ENCODE measurements at regions not wholly inside any gene's neighbourhood (a gene's known extent, or its start where the extent isn't known, plus 50 kb on each side); places are given as distances from the start of the nearest gene placed in this dataset.

- H3K4me3 ChIP-seq, result no peak overlapping the region
- no peaks in the 10 kb centered on the region for H3K36me3 ChIP-seq
- no peak overlapping the region for H3K27ac ChIP-seq
- no peaks in the 10 kb centered on the region for H3K9me3 ChIP-seq
- DNase-seq, result no peak
- intact Hi-C loops (cut with DNase I), result no loop called here
- no peak overlapping the region for H3K9ac ChIP-seq (ENCODE audit: low read depth in 2 of 2, low read length in 2 of 2)
- no peak for TF ChIP-seq CTCF (IDR thresholded peaks at IDR 0.05)
- no peaks in the 10 kb centered on the region for H3K27me3 ChIP-seq
- H3K4me1 ChIP-seq, result no peaks in the 10 kb centered on the region
These were observed 583.6 kb downstream of the TCERG1L start for GRCh38 chr10:130727766-130728490.

DNA sequence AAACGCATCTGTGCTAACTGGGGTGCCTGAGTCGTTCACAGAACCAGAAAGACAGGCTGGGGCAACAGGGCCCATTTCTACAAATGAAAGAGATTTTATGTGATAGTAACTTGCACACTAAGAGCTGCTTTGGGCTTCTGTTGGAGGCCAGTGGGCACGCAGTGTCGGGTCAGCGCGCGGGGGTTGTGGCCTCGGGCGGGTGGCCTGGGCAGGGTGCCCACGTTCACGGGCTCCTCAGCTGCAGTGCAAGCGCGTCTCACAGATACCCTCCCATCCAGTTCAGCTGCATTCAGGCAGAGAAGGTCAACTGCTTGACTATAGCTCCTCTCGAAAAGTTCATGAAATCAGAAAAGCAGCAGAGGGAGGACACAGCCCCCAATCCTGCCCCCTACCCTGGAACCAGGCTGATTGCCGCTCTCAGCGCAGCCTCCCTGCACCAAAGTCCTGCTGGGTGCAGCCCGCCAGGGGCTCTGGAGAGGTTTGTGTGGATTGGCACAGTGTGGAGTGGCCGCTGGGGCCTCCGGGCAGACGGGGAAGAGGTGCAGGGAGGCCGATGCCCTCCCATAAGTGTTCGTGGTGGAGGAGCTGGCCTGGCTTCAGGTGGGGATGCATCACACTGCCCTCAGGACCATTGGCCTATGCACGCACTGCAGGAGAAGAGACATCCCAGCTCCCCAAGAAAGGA is 582.8 kb downstream of the TCERG1L start:
- intact Hi-C loops (cut with DNase I), result no loop called here
- Histone ChIP-seq H3K27me3 (no peaks in the 10 kb centered on the region), H3K9me3 (no peaks in the 10 kb centered on the region), H3K9ac (ENCODE audit: low read depth in 2 of 2, low read length in 2 of 2) (no peak overlapping the region), H3K4me1 (no peaks in the 10 kb centered on the region), H3K36me3 (no peaks in the 10 kb centered on the region), H3K27ac (no peak overlapping the region), H3K4me3 (no peak overlapping the region)
- DNase-seq, result no peak
- TF ChIP-seq CTCF (IDR thresholded peaks at IDR 0.05), result no peak

DNA sequence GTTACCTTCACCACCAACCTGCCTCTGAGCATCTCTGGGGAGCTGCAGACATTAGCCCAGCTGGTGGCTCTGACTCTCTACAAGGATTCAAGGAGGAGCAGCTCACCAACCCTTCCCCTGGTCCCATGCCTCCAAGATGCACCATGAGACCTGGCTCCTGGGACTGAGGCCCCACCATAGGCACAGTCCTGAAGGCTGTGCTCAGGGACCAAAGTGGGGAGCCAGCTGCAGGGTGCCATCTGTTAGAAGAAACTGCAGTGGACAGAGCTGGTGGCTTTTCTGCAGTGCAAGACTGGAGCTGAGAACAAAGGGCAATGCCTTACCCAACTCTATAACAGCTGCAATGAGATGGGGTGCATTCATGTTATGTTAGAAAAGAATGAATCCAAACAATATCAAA is 581.6 kb downstream of the TCERG1L start:
- no peak for DNase-seq
- no peak for TF ChIP-seq CTCF (IDR thresholded peaks at IDR 0.05)
- no peaks in the 10 kb centered on the region for H3K9me3 ChIP-seq
- no peak overlapping the region for H3K4me3 ChIP-seq
- H3K9ac ChIP-seq (ENCODE audit: low read depth in 2 of 2, low read length in 2 of 2), result no peak overlapping the region
- H3K27me3 ChIP-seq, result no peaks in the 10 kb centered on the region
- no peaks in the 10 kb centered on the region for H3K36me3 ChIP-seq
- no peaks in the 10 kb centered on the region for H3K4me1 ChIP-seq
- no peak overlapping the region for H3K27ac ChIP-seq
- intact Hi-C loops (cut with DNase I), result no loop called here

GRCh38 chr10:130737186-130737585 is 574.3 kb downstream of the TCERG1L start:
- H3K9ac ChIP-seq (ENCODE audit: low read depth in 2 of 2, low read length in 2 of 2), result no peak overlapping the region

GRCh38 chr10:130737621-130738020 is 573.9 kb downstream of the TCERG1L start:
- H3K27ac ChIP-seq, result no peak overlapping the region
- intact Hi-C loops (cut with DNase I), result no loop called here
- H3K27me3 ChIP-seq, result no peaks in the 10 kb centered on the region
- no peak overlapping the region for H3K4me3 ChIP-seq
- no peak for DNase-seq
- no peak for TF ChIP-seq CTCF (IDR thresholded peaks at IDR 0.05)
- no peaks in the 10 kb centered on the region for H3K9me3 ChIP-seq
- no peaks in the 10 kb centered on the region for H3K4me1 ChIP-seq
- H3K9ac ChIP-seq (ENCODE audit: low read depth in 2 of 2, low read length in 2 of 2), result no peak overlapping the region
- no peaks in the 10 kb centered on the region for H3K36me3 ChIP-seq

More at GRCh38 chr10:130737186-130737585, 574.3 kb downstream of the TCERG1L start:
- no peak for DNase-seq
- Histone ChIP-seq H3K36me3 (no peaks in the 10 kb centered on the region), H3K9me3 (no peaks in the 10 kb centered on the region), H3K27me3 (no peaks in the 10 kb centered on the region), H3K27ac (no peak overlapping the region), H3K4me3 (no peak overlapping the region), H3K4me1 (no peaks in the 10 kb centered on the region)
- intact Hi-C loops (cut with DNase I), result no loop called here
- TF ChIP-seq CTCF (IDR thresholded peaks at IDR 0.05), result no peak
